Cardiac fibroblast (primary cell): ENCODE measurements at regions not wholly inside any gene's neighbourhood (a gene's known extent, or its start where the extent isn't known, plus 50 kb on each side); places are given as distances from the start of the nearest gene placed in this dataset.
"Not testable (repeated sequence)": the region's sequence is repeated elsewhere in the genome, so short reads cannot be mapped to it uniquely, and the experiment has no call there.

Experiments used
- DNase-seq, 2 donors: peaks; one replicate each; pipeline versions ENCODE4 v3.0.0 to v3.0.0-alpha.2; 2010; ENCODE audit warnings: low read depth in 2 of 2
- H3K4me3 ChIP-seq, 2 donors: replicated peaks in 1 of 2; 1 replicate in 1 of 2; 2 replicates in 1 of 2; pipeline ENCODE4 v1.5.1; 2011; ENCODE audit warnings: low read depth in 2 of 2, low read length in 2 of 2, mild to moderate bottlenecking in 2 of 2, moderate library complexity in 1 of 2
- TF ChIP-seq, protein P1 (sequence below): IDR thresholded peaks from one replicate; pipeline ENCODE4 v1.5.1; 2011; ENCODE audit warnings: low read depth, mild to moderate bottlenecking, low read length, inconsistent platforms

DNA sequence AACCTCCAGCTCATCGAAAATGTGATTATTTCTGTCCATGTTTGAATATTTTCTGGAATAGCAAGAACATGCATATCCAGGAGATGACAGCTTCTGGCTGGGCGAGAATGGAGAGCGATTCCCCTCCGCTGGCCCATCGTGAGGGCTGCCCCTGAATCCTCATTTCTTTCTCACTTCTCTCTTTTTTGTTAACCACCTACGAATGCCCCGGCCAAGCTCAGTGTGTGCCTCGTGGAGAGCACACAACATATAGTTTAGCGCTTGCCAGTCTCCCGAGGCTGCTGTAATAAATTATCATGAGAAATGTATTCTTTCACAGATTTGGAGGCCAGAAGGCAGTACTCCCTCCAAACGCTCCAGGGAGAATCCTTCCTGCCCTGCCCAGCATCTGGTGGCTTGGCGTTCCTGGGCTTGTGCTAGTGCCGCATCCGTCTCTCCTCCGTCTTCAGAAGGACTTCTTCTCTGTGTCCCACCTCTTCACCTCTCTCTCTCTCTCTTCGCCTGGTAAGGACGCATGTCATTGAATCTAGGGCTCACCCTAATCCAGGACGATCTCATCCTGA lies 1306.0 kb downstream of the TBC1D22A start:
- TF ChIP-seq, protein P1, sequence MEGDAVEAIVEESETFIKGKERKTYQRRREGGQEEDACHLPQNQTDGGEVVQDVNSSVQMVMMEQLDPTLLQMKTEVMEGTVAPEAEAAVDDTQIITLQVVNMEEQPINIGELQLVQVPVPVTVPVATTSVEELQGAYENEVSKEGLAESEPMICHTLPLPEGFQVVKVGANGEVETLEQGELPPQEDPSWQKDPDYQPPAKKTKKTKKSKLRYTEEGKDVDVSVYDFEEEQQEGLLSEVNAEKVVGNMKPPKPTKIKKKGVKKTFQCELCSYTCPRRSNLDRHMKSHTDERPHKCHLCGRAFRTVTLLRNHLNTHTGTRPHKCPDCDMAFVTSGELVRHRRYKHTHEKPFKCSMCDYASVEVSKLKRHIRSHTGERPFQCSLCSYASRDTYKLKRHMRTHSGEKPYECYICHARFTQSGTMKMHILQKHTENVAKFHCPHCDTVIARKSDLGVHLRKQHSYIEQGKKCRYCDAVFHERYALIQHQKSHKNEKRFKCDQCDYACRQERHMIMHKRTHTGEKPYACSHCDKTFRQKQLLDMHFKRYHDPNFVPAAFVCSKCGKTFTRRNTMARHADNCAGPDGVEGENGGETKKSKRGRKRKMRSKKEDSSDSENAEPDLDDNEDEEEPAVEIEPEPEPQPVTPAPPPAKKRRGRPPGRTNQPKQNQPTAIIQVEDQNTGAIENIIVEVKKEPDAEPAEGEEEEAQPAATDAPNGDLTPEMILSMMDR, result no peak
- H3K4me3 ChIP-seq, result no peak overlapping the region
- no peak for DNase-seq

DNA sequence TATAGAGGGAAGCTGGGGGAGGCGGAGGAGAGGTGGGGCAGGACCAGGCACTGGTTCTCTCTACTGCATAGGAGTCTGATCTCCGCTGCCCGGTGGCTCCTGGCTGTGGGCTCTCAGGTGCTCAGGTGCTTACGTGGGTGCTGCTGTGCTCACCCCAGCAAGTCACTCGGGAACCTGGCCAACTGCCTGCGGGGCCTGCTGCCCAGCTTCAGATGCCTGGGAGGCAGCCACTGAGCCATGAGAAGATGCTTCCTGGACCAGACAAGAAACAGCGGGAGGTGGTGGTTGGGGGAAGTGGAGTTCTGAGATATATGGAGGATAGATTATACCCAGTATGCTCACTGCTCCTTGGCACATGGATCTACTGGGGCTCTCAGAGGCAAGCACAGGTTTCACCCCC lies 1303.4 kb downstream of the TBC1D22A start:
- TF ChIP-seq, protein P1, result no peak
- H3K4me3 ChIP-seq, result no peak overlapping the region
- no peak for DNase-seq

DNA sequence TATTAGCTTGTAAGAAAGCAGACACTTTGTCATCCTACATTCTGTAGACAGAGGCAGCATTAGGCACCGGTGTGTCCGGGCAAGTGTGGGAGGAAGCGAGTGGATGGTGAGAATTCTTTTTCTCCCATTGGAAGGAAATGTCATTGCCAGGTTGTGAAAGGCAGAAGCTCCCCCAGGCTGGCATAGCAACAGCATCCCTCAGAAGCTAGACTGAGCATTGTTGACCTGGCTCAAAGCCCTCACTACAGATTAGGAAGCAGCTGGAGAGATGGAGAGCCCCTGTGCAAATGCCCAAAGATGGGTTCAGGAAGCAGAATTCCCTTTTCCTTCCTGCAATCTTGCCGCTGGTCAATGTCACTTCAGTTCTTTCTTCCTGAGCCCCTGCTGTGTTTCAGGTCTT lies 1299.3 kb downstream of the TBC1D22A start:
- H3K4me3 ChIP-seq, result no peak overlapping the region
- no peak for DNase-seq
- TF ChIP-seq, protein P1, result no peak

DNA sequence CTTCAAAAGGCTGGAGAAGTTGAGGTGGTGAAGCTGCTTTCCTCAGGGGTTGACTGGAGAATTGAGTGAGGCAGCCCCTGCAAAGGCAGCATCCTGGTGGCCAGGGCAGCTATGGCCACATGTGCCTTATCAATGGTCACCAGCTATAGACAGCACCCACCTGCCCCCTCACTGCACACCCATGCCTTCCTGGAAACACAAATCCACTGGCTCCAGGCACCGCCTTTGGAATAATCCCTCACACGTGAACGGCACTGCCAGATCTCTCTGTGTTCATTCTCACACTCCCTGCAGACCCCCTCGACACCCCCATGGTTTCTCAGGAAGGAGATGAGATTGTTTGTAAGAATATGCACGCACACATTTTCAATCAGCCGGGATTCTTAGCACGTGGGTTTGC lies 1297.8 kb downstream of the TBC1D22A start:
- H3K4me3 ChIP-seq, result no peak overlapping the region
- DNase-seq, result no peak
- TF ChIP-seq, protein P1, result no peak

DNA sequence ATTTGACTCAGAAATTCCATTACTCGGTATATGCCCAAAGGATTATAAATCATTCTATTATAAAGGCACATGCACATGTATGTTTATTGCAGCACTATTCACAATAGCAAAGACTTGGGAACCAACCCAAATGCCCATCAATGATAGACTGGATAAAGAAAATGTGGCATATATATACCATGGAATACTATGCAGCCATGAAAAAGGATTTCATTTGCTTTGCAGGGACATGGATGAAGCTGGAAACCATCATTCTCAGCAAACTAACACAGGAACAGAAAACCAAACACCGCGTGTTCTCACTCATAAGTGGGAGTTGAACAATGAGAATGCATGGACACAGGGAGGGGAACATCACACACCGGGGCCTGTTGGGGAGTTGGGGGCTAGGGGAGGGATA lies 1297.1 kb downstream of the TBC1D22A start:
- not testable (repeated sequence) for DNase-seq, H3K4me3 ChIP-seq

DNA sequence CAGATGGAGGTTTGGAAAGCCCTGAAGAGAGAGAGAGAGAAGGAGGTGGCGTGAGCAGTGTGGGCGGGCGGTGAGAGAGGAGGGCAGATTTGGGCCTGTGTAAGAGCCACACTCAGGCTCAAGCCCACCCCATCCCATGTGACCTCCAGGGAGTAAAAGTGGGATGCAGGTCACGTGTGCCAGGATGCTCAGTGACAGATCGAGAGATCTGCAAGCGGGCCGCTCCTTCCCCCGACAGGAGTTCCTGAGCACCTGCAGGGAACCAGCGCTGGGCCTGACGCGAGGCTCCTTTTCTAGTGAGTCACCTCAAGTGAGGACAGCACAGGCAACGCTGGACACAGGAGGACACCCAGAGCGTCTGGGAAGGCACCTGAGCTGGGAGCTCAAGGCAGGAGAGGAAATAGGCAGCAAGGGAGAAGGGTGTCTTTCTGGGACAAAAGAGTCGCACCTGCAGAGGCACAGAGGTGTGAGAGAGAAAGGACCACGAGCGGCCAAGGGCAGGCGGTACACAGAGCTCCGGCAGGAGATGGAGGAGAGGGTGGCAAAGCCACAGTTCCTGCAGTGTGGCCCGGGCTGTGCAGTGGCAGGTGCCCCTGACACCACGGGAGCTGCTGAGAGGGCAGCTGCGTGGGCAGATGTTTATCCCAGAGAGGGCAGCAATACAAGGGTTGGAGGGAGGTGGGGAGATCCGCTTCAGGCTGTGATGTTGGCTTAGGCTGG lies 1294.8 kb downstream of the TBC1D22A start:
- DNase-seq, result no peak
- TF ChIP-seq, protein P1, result no peak

DNA sequence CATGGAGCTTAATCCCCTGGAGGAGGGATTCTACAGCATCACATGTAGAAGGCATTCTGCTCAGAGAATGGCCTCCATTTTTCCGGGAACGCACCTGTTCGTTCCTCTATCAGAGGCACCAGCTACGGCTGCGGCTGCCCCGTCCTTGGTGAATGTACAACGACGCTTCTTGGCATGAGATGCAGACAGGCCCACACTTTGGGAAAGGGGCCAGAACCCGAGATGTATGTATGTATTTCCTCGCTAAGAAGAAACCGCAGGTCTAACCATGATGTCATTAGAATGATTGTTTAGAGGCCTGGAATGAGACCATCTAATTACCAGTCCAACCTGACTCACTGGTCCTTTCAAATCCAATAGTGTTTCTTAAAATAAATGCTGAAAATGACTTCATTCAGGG lies 1293.4 kb downstream of the TBC1D22A start:
- TF ChIP-seq, protein P1, result no peak
- no peak for DNase-seq
- H3K4me3 ChIP-seq, result no peak overlapping the region

More for the DNA sequence above, 1294.8 kb downstream of the TBC1D22A start:
- H3K4me3 ChIP-seq, result no peak overlapping the region
